ENCODE measurements at regions not wholly inside any gene's neighbourhood (a gene's known extent, or its start where the extent isn't known, plus 50 kb on each side); places are given as distances from the start of the nearest gene placed in this dataset.

- no peak for TF ChIP-seq EZH2 (IDR thresholded peaks at IDR 0.05; ENCODE audit: borderline replicate concordance, insufficient read depth, low read depth, low read length, poor library complexity, severe bottlenecking)
- TF ChIP-seq CTCF (IDR thresholded peaks at IDR 0.05), result no peak
Measured at GRCh38 chr13:21944610-21945009, 273.7 kb downstream of the FGF9 start.

Measured in B cell (primary cell).